HPDE6-E6E7 (cell line): ENCODE measurements at regions not wholly inside any gene's neighbourhood (a gene's known extent, or its start where the extent isn't known, plus 50 kb on each side); places are given as distances from the start of the nearest gene placed in this dataset.
"Not testable (repeated sequence)": the region's sequence is repeated elsewhere in the genome, so short reads cannot be mapped to it uniquely, and the experiment has no call there.

Experiments
- DNase-seq: peaks from one replicate; pipeline ENCODE4 v3.0.0; 2011; ENCODE audit warnings: missing footprints; ENCODE audit errors: extremely low spot score

GRCh38 chr22:19599626-19600243 lies 75.5 kb upstream of the CLDN5 start:
- no peak for DNase-seq

- not testable (repeated sequence) for DNase-seq
Measured at GRCh38 chr22:19603346-19603745, 79.1 kb upstream of the CLDN5 start.

GRCh38 chr22:19603767-19604166 lies 79.6 kb upstream of the CLDN5 start:
- DNase-seq: no peak

GRCh38 chr22:19604711-19605268 lies 80.6 kb upstream of the CLDN5 start:
- DNase-seq: no peak

- DNase-seq: no peak
Measured at GRCh38 chr22:19605508-19606331, 81.5 kb upstream of the CLDN5 start.

- DNase-seq: no peak
Measured at GRCh38 chr22:19606332-19607191, 82.4 kb upstream of the CLDN5 start.

GRCh38 chr22:19607192-19608002 lies 83.2 kb upstream of the CLDN5 start:
- DNase-seq: peak; percentile 32

GRCh38 chr22:19608003-19608690 lies 83.9 kb upstream of the CLDN5 start:
- no peak for DNase-seq

GRCh38 chr22:19609753-19610152 lies 85.5 kb upstream of the CLDN5 start:
- not testable (repeated sequence) for DNase-seq

- DNase-seq: no peak
Measured at GRCh38 chr22:19610518-19611253, 86.5 kb upstream of the CLDN5 start.

- no peak for DNase-seq
Measured at GRCh38 chr22:19611590-19611989, 87.4 kb upstream of the CLDN5 start.

- no peak for DNase-seq
Measured at GRCh38 chr22:19612866-19613572, 88.8 kb upstream of the CLDN5 start.

GRCh38 chr22:19614536-19614863 lies 90.3 kb upstream of the CLDN5 start:
- DNase-seq: no peak

- DNase-seq: no peak
Measured at GRCh38 chr22:19615001-19615461, 90.8 kb upstream of the CLDN5 start.

GRCh38 chr22:19615867-19616581 lies 91.8 kb upstream of the CLDN5 start:
- DNase-seq: no peak

GRCh38 chr22:19619144-19620009 lies 94.9 kb upstream of the SEPTIN5 start:
- no peak for DNase-seq

- no peak for DNase-seq
Measured at GRCh38 chr22:19620742-19621371, 93.4 kb upstream of the SEPTIN5 start.
